HEK293T (cell line): ENCODE measurements at regions not wholly inside any gene's neighbourhood (a gene's known extent, or its start where the extent isn't known, plus 50 kb on each side); places are given as distances from the start of the nearest gene placed in this dataset.

ENCODE experiments used
- CTCF ChIA-PET: fragments of 350-600 bp; formaldehyde crosslinking; extraction: SDS; loops from one replicate; lab custom pipeline; 2021; ENCODE audit warnings: antibody characterized with exemption, inconsistent platforms; lab: Yijun Ruan, JAX
- POLR2A ChIA-PET: fragments of 350-600 bp; formaldehyde crosslinking; extraction: SDS; loops from one replicate; lab custom pipeline; 2020; ENCODE audit warnings: antibody characterized with exemption, inconsistent platforms; lab: Yijun Ruan, JAX
- DNase-seq: peaks from one replicate; pipeline ENCODE4 v3.0.0; 2012; ENCODE audit warnings: mixed read lengths; ENCODE audit errors: extremely low spot score
- ARNT ChIP-seq: fragments of 450-650 bp; IDR thresholded peaks from 2 replicates; pipeline ENCODE4 v1.6.1; 2017; ENCODE audit warnings: mild to moderate bottlenecking
- BHLHE40 ChIP-seq: fragments of 450-650 bp; IDR thresholded peaks from 2 replicates; pipeline ENCODE4 v1.6.1; 2016; ENCODE audit warnings: mild to moderate bottlenecking, moderate library complexity, borderline replicate concordance
- CTBP1 ChIP-seq: fragments of 450-650 bp; IDR thresholded peaks from 2 replicates; pipeline ENCODE4 v1.6.1; 2016; ENCODE audit warnings: borderline replicate concordance
- ELF4 ChIP-seq: fragments of 450-650 bp; IDR thresholded peaks from 2 replicates; pipeline ENCODE4 v1.6.1; 2017; ENCODE audit warnings: antibody characterized with exemption
- FOXA1 ChIP-seq: fragments of 450-650 bp; IDR thresholded peaks from 2 replicates; pipeline ENCODE4 v1.6.1; 2016; ENCODE audit warnings: mild to moderate bottlenecking
- FOXK2 ChIP-seq: fragments of 450-650 bp; IDR thresholded peaks from 2 replicates; pipeline ENCODE4 v1.6.1; 2016; ENCODE audit warnings: mild to moderate bottlenecking
- FOXM1 ChIP-seq: fragments of 450-650 bp; IDR thresholded peaks from 2 replicates; pipeline ENCODE4 v1.6.1; 2017; ENCODE audit warnings: mild to moderate bottlenecking, borderline replicate concordance
- HDGF ChIP-seq: fragments of 450-650 bp; IDR thresholded peaks from 2 replicates; pipeline ENCODE4 v1.6.1; 2017; ENCODE audit warnings: antibody characterized with exemption, borderline replicate concordance
- L3MBTL2 ChIP-seq: fragments of 450-650 bp; conservative IDR thresholded peaks from 2 replicates; pipeline ENCODE4 v1.6.1; 2016; ENCODE audit warnings: mild to moderate bottlenecking
- LEF1 ChIP-seq: fragments of 450-650 bp; IDR thresholded peaks from 2 replicates; pipeline ENCODE4 v1.6.1; 2017; ENCODE audit warnings: mild to moderate bottlenecking, borderline replicate concordance
- NFRKB ChIP-seq: fragments of 450-650 bp; IDR thresholded peaks from 2 replicates; pipeline ENCODE4 v1.6.1; 2016; ENCODE audit warnings: mild to moderate bottlenecking, moderate library complexity
- SP1 ChIP-seq: fragments of 450-650 bp; IDR thresholded peaks from 2 replicates; pipeline ENCODE4 v1.6.1; 2017
- SUZ12 ChIP-seq: fragments of 450-650 bp; IDR thresholded peaks from 2 replicates; pipeline ENCODE4 v1.6.1; 2016; ENCODE audit warnings: mild to moderate bottlenecking
- TARDBP ChIP-seq: fragments of 450-650 bp; IDR thresholded peaks from 2 replicates; pipeline ENCODE4 v1.6.1; 2016
- ZNF384 ChIP-seq: fragments of 450-650 bp; IDR thresholded peaks from 2 replicates; pipeline ENCODE4 v1.6.1; 2016
- TF ChIP-seq, protein P1 (sequence below): fragments of 450-650 bp; IDR thresholded peaks from 2 replicates; pipeline ENCODE4 v1.6.1; 2016

DNA sequence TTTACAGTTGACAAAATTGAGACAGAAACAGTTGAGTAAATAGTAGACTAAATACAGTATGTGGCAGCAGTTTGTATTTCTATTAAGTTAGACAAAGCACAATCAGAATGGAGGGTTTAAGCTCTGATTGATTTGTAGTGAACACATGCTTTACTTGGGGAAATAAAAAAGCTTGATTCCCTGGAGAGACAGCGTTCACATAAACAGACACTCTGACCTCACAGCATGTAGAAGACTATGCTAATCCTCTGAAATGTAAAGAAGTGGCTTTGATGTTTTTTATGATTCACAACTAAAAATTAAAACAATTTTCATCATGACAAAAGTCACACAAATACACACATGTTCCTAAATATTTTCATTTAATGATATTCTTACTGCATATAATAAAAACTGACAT, 126.9 kb upstream of the FAM83B start:
- ChIA-PET CTCF (interaction anchor here (0.7 to 1.0 kb wide), 2 partner anchors 19 to 295 kb away, joined by 3 read pairs; no protein-coding TSS in a partner anchor), POLR2A (interaction anchor here (1.3 kb wide), 1 partner anchor 82 kb away, joined by 3 read pairs; no protein-coding TSS in a partner anchor)
- no peak for TF ChIP-seq LEF1
- no peak for TF ChIP-seq ELF4
- TF ChIP-seq ZNF384: peak; percentile 93
- TF ChIP-seq, protein P1, sequence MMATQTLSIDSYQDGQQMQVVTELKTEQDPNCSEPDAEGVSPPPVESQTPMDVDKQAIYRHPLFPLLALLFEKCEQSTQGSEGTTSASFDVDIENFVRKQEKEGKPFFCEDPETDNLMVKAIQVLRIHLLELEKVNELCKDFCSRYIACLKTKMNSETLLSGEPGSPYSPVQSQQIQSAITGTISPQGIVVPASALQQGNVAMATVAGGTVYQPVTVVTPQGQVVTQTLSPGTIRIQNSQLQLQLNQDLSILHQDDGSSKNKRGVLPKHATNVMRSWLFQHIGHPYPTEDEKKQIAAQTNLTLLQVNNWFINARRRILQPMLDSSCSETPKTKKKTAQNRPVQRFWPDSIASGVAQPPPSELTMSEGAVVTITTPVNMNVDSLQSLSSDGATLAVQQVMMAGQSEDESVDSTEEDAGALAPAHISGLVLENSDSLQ: peak; percentile 81
- TF ChIP-seq FOXK2: no peak
- no peak for TF ChIP-seq NFRKB
- TF ChIP-seq CTBP1: peak; percentile 54; the same call in 1 of the 2 replicates
- no peak for TF ChIP-seq L3MBTL2
- no peak for TF ChIP-seq ARNT
- no peak for TF ChIP-seq BHLHE40
- TF ChIP-seq HDGF: no peak
- DNase-seq: no peak

DNA sequence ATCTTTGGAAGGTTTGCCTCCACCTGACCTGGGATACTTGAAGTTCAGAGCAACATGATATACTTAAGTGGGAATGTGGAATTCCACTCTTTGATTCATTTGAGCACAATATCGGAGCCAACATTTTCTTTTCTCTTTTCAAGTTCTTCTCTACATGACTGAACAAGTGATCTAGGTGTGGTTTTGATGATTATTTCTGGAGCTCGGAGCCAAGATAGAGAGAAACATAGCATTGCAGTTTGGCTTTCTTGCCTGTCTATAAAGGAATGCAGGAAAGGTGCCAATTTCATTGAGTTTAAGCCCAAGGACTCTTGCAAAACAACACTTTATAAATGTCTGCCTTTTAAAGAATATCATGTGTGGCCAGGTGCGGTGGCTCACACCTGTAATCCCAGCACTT, 124.2 kb upstream of the FAM83B start:
- POLR2A ChIA-PET: no interaction called here
- no peak for DNase-seq
- CTCF ChIA-PET: no interaction called here
- TF ChIP-seq SUZ12: no peak
- TF ChIP-seq ARNT: no peak
- TF ChIP-seq FOXM1: no peak
- TF ChIP-seq FOXK2: no peak
- TF ChIP-seq L3MBTL2: no peak
- no peak for TF ChIP-seq NFRKB
- no peak for TF ChIP-seq HDGF
- no peak for TF ChIP-seq CTBP1
- TF ChIP-seq BHLHE40: no peak
- no peak for TF ChIP-seq ZNF384
- TF ChIP-seq SP1: no peak
- TF ChIP-seq, protein P1: no peak
- TF ChIP-seq LEF1: no peak
- TF ChIP-seq TARDBP: no peak
- no peak for TF ChIP-seq FOXA1

DNA sequence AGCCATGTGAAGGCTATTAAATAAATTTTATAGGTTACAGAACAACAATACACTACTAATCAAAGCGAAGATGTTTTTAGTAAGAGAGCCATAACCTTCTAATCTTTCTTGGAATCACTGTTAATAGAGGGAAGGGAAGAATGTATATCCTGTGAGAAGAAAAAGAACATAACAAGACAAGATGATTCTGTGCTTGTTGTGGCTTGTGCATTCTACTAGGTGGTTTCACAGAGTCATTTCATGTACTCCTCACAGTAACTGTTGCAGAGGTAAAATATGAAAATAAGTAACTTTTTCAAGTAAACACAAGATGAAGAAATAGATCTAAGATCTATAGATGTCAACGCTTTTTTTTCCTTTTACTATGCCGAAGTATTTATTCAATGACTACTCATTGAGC, 116.9 kb upstream of the FAM83B start:
- ChIA-PET CTCF (no interaction called here), POLR2A (no interaction called here)
- TF ChIP-seq L3MBTL2 (no peak), NFRKB (no peak), FOXK2 (no peak), SP1 (no peak), ZNF384 (no peak), FOXM1 (no peak), SUZ12 (no peak), ARNT (no peak), LEF1 (no peak), FOXA1 (no peak), TARDBP (no peak)
- DNase-seq: no peak

DNA sequence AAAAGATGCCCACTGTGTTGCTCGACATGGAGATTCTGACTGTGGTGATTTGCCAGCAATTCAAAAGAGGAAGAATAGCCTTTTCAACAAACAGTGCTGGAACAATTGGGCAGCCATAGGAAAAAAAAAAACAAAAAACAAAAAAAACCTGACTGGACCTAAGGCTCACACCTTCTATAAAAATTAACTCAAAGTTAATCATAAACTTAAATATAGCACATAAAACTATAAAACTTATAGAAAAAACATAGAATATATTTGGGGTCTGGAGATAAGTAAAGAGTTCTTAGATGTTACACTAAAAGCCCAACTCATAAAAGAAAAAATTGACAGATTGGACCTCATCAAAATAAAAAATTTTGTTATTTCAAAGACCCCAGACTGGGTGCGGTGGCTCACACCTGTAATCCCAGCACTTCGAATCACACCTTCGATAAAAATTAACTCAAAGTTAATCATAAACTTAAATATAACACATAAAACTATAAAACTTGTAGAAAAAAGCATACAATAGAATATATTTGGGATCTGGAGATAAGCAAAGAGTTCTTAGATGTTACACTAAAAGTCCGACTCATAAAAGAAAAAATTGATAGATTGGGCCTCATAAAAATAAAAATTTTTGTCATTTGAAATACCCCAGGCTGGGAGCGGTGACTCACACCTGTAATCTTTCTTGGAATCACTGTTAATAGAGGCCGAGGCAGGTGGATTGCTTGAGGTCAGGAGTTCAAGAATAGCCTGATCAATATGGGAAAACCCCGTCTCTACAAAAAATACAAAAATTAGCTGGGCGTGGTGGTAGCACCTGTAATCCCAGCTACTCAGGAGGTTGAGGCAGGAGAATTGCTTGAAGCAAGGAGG, 115.6 kb upstream of the FAM83B start:
- TF ChIP-seq LEF1 (no peak), FOXM1 (no peak), L3MBTL2 (no peak), FOXK2 (no peak), SUZ12 (no peak), NFRKB (no peak), HDGF (no peak), CTBP1 (no peak), SP1 (no peak), FOXA1 (no peak)
- TF ChIP-seq, protein P1: no peak
- no peak for DNase-seq
- ChIA-PET POLR2A (no interaction called here), CTCF (interaction anchor here (0.6 kb wide), 1 partner anchor 74 kb away, joined by 3 read pairs; no protein-coding TSS in a partner anchor)

DNA sequence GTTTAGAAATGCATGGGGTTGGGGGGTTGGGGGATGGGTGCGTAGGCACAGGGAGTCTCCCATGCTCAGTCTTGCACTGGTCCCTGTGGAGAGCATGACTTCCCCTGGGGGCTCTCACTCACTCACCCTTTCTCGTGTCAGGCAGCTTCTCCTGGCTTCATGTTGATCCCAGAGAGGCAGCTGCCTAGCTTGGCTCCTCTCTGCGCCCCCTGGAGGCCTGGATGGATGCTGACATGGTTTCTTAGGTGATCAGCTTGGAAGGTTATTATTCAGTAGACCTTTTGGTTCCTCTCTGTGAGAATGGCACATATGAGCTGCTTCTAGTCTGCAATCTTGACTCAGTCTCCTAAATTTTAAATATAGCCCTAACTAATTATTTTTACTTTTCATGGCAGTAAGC, 109.3 kb upstream of the FAM83B start:
- POLR2A ChIA-PET: no interaction called here
- TF ChIP-seq L3MBTL2: no peak
- TF ChIP-seq TARDBP: no peak
- TF ChIP-seq ARNT: no peak
- TF ChIP-seq, protein P1: no peak
- no peak for TF ChIP-seq FOXM1
- TF ChIP-seq BHLHE40: no peak
- TF ChIP-seq SP1: no peak
- CTCF ChIA-PET: no interaction called here
- DNase-seq: peak; percentile 23
